ENCODE measurements at regions not wholly inside any gene's neighbourhood (a gene's known extent, or its start where the extent isn't known, plus 50 kb on each side); places are given as distances from the start of the nearest gene placed in this dataset.

DNA sequence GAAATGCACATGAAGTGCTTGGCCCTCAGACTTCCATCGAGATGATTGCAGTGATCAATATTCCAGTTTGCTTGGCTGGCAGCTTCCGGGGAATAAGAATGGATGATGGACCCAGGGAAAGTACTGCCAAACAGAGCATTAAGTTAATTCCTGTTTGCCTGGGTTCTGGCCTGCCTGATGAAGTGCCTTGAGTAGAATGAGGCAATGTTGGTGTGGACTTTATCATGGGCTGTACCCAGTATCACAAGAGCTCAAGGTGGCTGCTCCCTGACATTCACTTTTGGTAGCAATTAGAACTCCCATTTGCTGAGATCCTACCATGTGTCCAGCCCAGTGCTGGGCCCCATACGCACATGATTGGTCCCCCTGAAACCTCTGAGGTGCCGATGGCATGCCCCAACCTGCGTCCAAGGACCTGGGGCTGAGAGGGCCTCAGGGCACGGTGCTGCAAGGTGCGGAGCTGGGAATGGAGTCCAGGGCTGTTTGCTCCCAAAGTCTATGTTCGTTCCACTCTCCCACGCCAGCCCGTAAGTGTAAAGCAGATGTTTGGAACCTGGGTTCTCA is 80.7 kb downstream of the SLC25A47 start:
- no peak for TF ChIP-seq CREB1 (IDR thresholded peaks at IDR 0.05)
- Histone ChIP-seq H2BK20ac (ENCODE audit: low read length) (no peak overlapping the region), H3K36me3 (ENCODE audit: control insufficient read depth in 2 of 4, insufficient read depth in 4 of 4, low read length in 3 of 4) (no peaks in the 10 kb centered on the region), H3K4me2 (ENCODE audit: insufficient read depth in 1 of 2, low read depth in 2 of 2, low read length in 2 of 2) (no peak overlapping the region), H4K20me1 (replicated peaks in 1 of 2; ENCODE audit: control insufficient read depth in 1 of 2, insufficient read depth in 2 of 2, low read length in 2 of 2) (no peaks in the 10 kb centered on the region), H3K4me3 (ENCODE audit: extremely low read depth in 1 of 4, insufficient read depth in 2 of 4, low read depth in 3 of 4, low read length in 4 of 4) (no peak overlapping the region), H2AK5ac (ENCODE audit: low read depth, low read length) (no peak overlapping the region), H3K4ac (replicated peaks; ENCODE audit: insufficient read length, low read depth, low read length) (no peak overlapping the region), H4K5ac (ENCODE audit: insufficient read length, low read depth, low read length) (no peak overlapping the region), H3K23ac (ENCODE audit: insufficient read length) (no peak overlapping the region), H3K9ac (replicated peaks in 1 of 4; ENCODE audit: extremely low read depth in 1 of 4, low read depth in 3 of 4, low read length in 3 of 4) (no peak overlapping the region), H4K8ac (ENCODE audit: extremely low read depth, insufficient read depth, low read length) (peak overlapping the region; percentile 19; the same call in 1 of the 2 replicates), H3K9me3 (ENCODE audit: insufficient read depth in 2 of 2, low read depth in 1 of 2, low read length in 1 of 2) (no peaks in the 10 kb centered on the region), H4K91ac (replicated peaks; ENCODE audit: insufficient read length, low read length) (peak overlapping the region; percentile 52), H3K56ac (replicated peaks; ENCODE audit: insufficient read length, low read depth, low read length) (no peak overlapping the region), H3K27ac (ENCODE audit: low read depth, low read length) (no peak overlapping the region), H3K4me1 (replicated peaks in 1 of 4; ENCODE audit: control insufficient read depth in 3 of 4, insufficient read depth in 4 of 4, low read length in 3 of 4) (peaks cover 6 to 9% (median 8%) of the 10 kb centered on the region in 4 experiments), H2BK12ac (ENCODE audit: low read depth, low read length) (no peak overlapping the region), H3K79me1 (ENCODE audit: low read depth, low read length) (peaks cover 14% of the 10 kb centered on the region), H2BK5ac (ENCODE audit: low read depth, low read length) (peak overlapping the region; percentile 48; the same call in 1 of the 2 replicates), H3K14ac (ENCODE audit: insufficient read length) (no peak overlapping the region), H3K27me3 (replicated peaks in 1 of 4; ENCODE audit: control insufficient read depth in 3 of 4, extremely low read depth in 1 of 4, insufficient read depth in 3 of 4, low read length in 3 of 4) (no peaks in the 10 kb centered on the region), H3K79me2 (ENCODE audit: control insufficient read depth in 1 of 2, insufficient read depth in 2 of 2, low read length in 2 of 2) (no peaks in the 10 kb centered on the region), H2BK120ac (replicated peaks; ENCODE audit: low read depth, low read length) (no peak overlapping the region), H3K23me2 (ENCODE audit: low read depth, low read length) (no peaks in the 10 kb centered on the region), H2AFZ (ENCODE audit: low read length) (no peak overlapping the region), H2BK15ac (ENCODE audit: low read length) (0 out of 2 replicates have a peak overlapping the region, but pooled peaks have one; percentile 72), H3K18ac (ENCODE audit: extremely low read depth, low read length) (no peak overlapping the region)
- FAIRE-seq = no peak
- DNase-seq (ENCODE audit: low read depth in 1 of 2, low spot score in 2 of 2) = no peak
- CTCF ChIA-PET (ENCODE audit: partially characterized antibody) = interaction anchor here (1.5 to 3.0 kb wide), 5 partner anchors 13 to 20 kb away, joined by 5 to 17 read pairs (median 9); no protein-coding TSS in a partner anchor
- POLR2A ChIA-PET (ENCODE audit: partially characterized antibody) = no interaction called here
- 88% methylated on average over 10 of the region's 10 CpGs; no CpG with 5 or more reads in 1 of the 2 experiments for WGBS, 2 experiments (ENCODE audit: extremely low coverage in 1 of 2, insufficient coverage in 1 of 2, insufficient read length in 1 of 2, insufficient replicate concordance in 2 of 2, low coverage in 1 of 2, low lambda C conversion rate in 2 of 2, missing lambda C conversion rate in 1 of 2)

Data from H1 (cell line).